ENCODE measurements at regions not wholly inside any gene's neighbourhood (a gene's known extent, or its start where the extent isn't known, plus 50 kb on each side); places are given as distances from the start of the nearest gene placed in this dataset.

- TF ChIP-seq CTCF (conservative IDR thresholded peaks at IDR 0.05; ENCODE audit: low read length): no peak
- TF ChIP-seq EZH2phosphoT487 (IDR thresholded peaks at IDR 0.05; ENCODE audit: borderline replicate concordance): no peak
Observed at GRCh38 chr12:115485967-115486366, 791.5 kb downstream of the MED13L start.

Data from Loucy (cell line).